PC-3 (cell line): ENCODE measurements at regions not wholly inside any gene's neighbourhood (a gene's known extent, or its start where the extent isn't known, plus 50 kb on each side); places are given as distances from the start of the nearest gene placed in this dataset.

ENCODE experiments used
- ATAC-seq: fragments of 200-7000 bp; cut with Tn5 transposase; 2 replicates; pipeline ENCODE4 v1.9.1; 2020; ENCODE audit warnings: mild to moderate bottlenecking, moderate library complexity
- BruUV-seq: library from RNA; stranded (reverse); fragments of 400-500 nt; replicated peaks from 2 replicates; lab custom pipeline; 2021; lab: Mats Ljungman, UMichigan
- CTCF ChIA-PET: fragments of 300-600 bp; sonication (Branson Sonifier 250); formaldehyde crosslinking; loops from one replicate; lab custom pipeline; 2022; ENCODE audit warnings: antibody characterized with exemption; lab: Charles Lee
- POLR2A ChIA-PET: fragments of 300-600 bp; sonication (Branson Sonifier 250); formaldehyde crosslinking; loops from one replicate; lab custom pipeline; 2022; ENCODE audit warnings: antibody characterized with exemption; ENCODE audit not compliant: unreplicated experiment; lab: Charles Lee
- DNase-seq: peaks from one replicate; pipeline ENCODE4 v3.0.0-alpha.2; 2015
- H2AFZ ChIP-seq: fragments of 300-600 bp; sonication (generic); 2 replicates; pipeline ENCODE4 v1.6.0; 2016; ENCODE audit warnings: antibody characterized with exemption, low read length
- H3F3A ChIP-seq: fragments of 300-600 bp; sonication (generic); one replicate; pipeline ENCODE4 v1.6.0; 2017; ENCODE audit warnings: antibody characterized with exemption, low read length, control low read depth, mild to moderate bottlenecking; ENCODE audit not compliant: unreplicated experiment
- H3K27ac ChIP-seq: fragments of 300-600 bp; sonication (generic); 2 replicates; pipeline ENCODE4 v1.5.1; 2016; ENCODE audit warnings: mild to moderate bottlenecking, low read length
- H3K27me3 ChIP-seq: fragments of 300-600 bp; sonication (generic); 2 replicates; pipeline ENCODE4 v1.6.1; 2016; ENCODE audit warnings: low read length, mixed read lengths
- H3K36me3 ChIP-seq: fragments of 300-600 bp; sonication (generic); 2 replicates; pipeline ENCODE4 v1.6.1; 2016; ENCODE audit warnings: low read depth, mixed run types, low read length, mixed read lengths
- H3K4me1 ChIP-seq: fragments of 300-600 bp; sonication (generic); 2 replicates; pipeline ENCODE4 v1.5.1; 2016; ENCODE audit warnings: low read length; ENCODE audit not compliant: insufficient read depth
- H3K4me2 ChIP-seq: fragments of 300-600 bp; sonication (generic); 2 replicates; pipeline ENCODE4 v1.6.0; 2016; ENCODE audit warnings: low read length
- H3K4me3 ChIP-seq: fragments of 300-600 bp; sonication (generic); 2 replicates; pipeline ENCODE4 v1.5.1; 2016; ENCODE audit warnings: mild to moderate bottlenecking, low read length, mixed read lengths
- H3K79me2 ChIP-seq: fragments of 300-600 bp; sonication (generic); 2 replicates; pipeline ENCODE4 v1.6.1; 2017; ENCODE audit warnings: low read length, mixed read lengths
- H3K9ac ChIP-seq: fragments of 300-600 bp; sonication (generic); 2 replicates; pipeline ENCODE4 v1.6.0; 2016; ENCODE audit warnings: mild to moderate bottlenecking, low read length
- H3K9me2 ChIP-seq: fragments of 300-600 bp; sonication (generic); replicated peaks from 2 replicates; pipeline ENCODE4 v1.6.1; 2016; ENCODE audit warnings: mixed run types, low read length, mixed read lengths
- H3K9me3 ChIP-seq: fragments of 300-600 bp; sonication (generic); 2 replicates; pipeline ENCODE4 v1.6.1; 2016; ENCODE audit warnings: low read length, mixed read lengths
- H4K20me1 ChIP-seq: fragments of 300-600 bp; sonication (generic); 2 replicates; pipeline ENCODE4 v1.6.1; 2016; ENCODE audit warnings: low read length, mixed read lengths
- EZH2 ChIP-seq: fragments of 300-600 bp; sonication (generic); IDR thresholded peaks from one replicate; pipeline ENCODE4 v1.6.1; 2017; ENCODE audit warnings: antibody characterized with exemption, mild to moderate bottlenecking, low read length; ENCODE audit not compliant: unreplicated experiment
- EZH2phosphoT487 ChIP-seq: fragments of 300-600 bp; sonication (generic); IDR thresholded peaks from 2 replicates; pipeline ENCODE4 v1.6.1; 2018; ENCODE audit warnings: mild to moderate bottlenecking, antibody characterized with exemption, low read length, borderline replicate concordance
- intact Hi-C: fragments of 100-400 bp; cut with micrococcal nuclease; formaldehyde crosslinking; loops from 2 replicates; pipeline ENCODE4 v1.9.0; 2023
- TF ChIP-seq, protein P1 (sequence below): fragments of 300-600 bp; sonication (generic); conservative IDR thresholded peaks from 2 replicates; pipeline ENCODE4 v1.5.1; 2017; ENCODE audit warnings: antibody characterized with exemption, low read depth, mild to moderate bottlenecking, low read length

DNA sequence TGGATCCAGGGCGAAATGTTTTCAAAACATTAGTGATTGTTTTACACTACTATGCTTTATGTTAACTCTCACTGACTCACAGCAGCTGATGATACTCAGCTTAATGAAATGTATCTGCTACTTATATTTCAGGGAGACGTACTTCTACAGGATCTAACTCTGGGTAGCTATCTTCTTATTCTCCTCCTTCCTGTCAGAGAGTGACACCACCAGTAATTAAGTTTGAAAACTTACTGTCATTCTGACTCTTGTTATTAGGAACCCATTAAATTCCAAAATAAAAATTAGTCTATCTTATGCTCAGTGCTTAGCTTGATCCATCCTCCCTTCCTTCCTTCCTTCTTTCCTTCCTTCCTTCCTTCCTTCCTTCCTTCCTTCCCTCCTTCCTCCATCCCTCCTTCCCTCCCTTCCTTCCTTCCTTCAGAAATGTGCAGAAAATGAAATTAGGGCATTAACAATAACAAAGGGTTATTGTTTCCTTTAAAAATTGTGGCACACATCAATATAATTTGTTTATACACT lies 441.1 kb downstream of the MEIS1 start:
- Histone ChIP-seq H3K4me2 (no peak overlapping the region), H3K36me3 (no peaks in the 10 kb centered on the region), H2AFZ (no peak overlapping the region), H3K27me3 (no peaks in the 10 kb centered on the region), H3K9me2 (no peaks in the 10 kb centered on the region), H3K4me3 (no peak overlapping the region), H3K9ac (no peak overlapping the region), H3F3A (no peaks in the 10 kb centered on the region), H3K9me3 (no peaks in the 10 kb centered on the region), H3K79me2 (no peaks in the 10 kb centered on the region), H4K20me1 (no peaks in the 10 kb centered on the region), H3K4me1 (peaks cover 28% of the 10 kb centered on the region), H3K27ac (no peak overlapping the region)
- DNase-seq: no peak
- ChIA-PET CTCF (no interaction called here), POLR2A (no interaction called here)
- no peak for TF ChIP-seq EZH2
- TF ChIP-seq, protein P1, sequence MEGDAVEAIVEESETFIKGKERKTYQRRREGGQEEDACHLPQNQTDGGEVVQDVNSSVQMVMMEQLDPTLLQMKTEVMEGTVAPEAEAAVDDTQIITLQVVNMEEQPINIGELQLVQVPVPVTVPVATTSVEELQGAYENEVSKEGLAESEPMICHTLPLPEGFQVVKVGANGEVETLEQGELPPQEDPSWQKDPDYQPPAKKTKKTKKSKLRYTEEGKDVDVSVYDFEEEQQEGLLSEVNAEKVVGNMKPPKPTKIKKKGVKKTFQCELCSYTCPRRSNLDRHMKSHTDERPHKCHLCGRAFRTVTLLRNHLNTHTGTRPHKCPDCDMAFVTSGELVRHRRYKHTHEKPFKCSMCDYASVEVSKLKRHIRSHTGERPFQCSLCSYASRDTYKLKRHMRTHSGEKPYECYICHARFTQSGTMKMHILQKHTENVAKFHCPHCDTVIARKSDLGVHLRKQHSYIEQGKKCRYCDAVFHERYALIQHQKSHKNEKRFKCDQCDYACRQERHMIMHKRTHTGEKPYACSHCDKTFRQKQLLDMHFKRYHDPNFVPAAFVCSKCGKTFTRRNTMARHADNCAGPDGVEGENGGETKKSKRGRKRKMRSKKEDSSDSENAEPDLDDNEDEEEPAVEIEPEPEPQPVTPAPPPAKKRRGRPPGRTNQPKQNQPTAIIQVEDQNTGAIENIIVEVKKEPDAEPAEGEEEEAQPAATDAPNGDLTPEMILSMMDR: no peak
- TF ChIP-seq EZH2phosphoT487: no peak
- no TSS peak for BruUV-seq
- intact Hi-C loops: no loop called here
- no peak for ATAC-seq

DNA sequence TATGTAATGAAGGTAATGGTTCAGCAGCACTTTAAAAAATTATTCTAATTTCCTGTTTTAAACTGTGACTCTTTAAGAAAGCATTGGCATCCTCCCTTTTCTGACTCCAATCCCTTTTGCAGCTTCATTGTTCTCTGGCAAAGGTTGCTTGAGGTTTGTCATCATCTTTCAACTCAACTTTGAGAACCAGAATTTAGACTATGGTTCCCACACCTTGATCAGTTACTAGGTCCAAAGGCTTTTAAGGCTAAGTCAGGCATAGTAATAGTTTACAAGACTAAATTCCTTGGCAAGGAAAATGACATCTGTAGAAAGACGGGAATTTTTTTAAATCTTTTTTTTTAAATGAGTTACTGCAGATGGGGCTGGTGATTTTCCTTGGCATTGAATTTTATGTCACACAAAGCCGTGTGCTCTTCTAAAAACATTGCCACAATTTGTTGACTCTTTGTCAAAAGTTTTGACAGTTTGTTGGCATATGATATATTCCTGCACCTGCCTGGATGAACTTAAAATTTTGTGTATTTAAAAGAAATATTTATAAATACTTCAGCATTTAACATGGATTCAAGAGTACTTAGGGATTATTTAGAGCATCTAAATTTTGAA lies 451.0 kb downstream of the MEIS1 start:
- ATAC-seq: no peak
- H3K9me3 ChIP-seq: peaks cover 6% of the 10 kb centered on the region; the same call in 1 of the 2 replicates

DNA sequence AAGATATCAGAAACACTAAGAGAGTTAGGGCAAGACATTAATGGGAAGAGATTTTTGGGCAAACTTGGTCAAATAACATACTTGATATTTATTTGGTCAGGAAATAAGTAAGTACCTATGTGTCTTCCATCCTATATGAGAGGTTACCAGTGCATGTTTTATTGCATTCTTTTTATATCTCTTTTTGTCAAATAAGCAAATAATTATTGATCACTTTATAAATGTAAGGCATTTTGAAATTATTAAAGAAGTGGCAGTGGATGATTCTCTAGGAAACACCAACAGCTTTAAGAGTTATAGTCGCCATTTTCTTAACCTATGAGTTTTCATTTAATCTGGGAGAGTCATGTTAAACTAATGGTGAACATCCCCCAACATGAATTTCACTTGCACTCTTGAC lies 453.3 kb downstream of the MEIS1 start:
- POLR2A ChIA-PET: no interaction called here
- Histone ChIP-seq H3K4me2 (peak overlapping the region; percentile 70), H3K9ac (peak overlapping the region; percentile 70), H3K36me3 (no peaks in the 10 kb centered on the region), H2AFZ (peak overlapping the region; percentile 50), H3K9me3 (peaks cover 6% of the 10 kb centered on the region; the same call in 1 of the 2 replicates), H3K27ac (peak overlapping the region; percentile 99), H3K4me1 (peaks cover 35% of the 10 kb centered on the region), H4K20me1 (no peaks in the 10 kb centered on the region), H3K4me3 (peak overlapping the region; percentile 29; the same call in 1 of the 2 replicates), H3K9me2 (no peaks in the 10 kb centered on the region), H3K79me2 (no peaks in the 10 kb centered on the region), H3K27me3 (no peaks in the 10 kb centered on the region), H3F3A (peaks cover 8% of the 10 kb centered on the region)
- BruUV-seq: no TSS peak
- intact Hi-C loops: no loop called here
- no peak for ATAC-seq
- DNase-seq: no peak
- CTCF ChIA-PET: no interaction called here
- TF ChIP-seq, protein P1: no peak
- no peak for TF ChIP-seq EZH2phosphoT487
- TF ChIP-seq EZH2: no peak

More for the DNA sequence above, 451.0 kb downstream of the MEIS1 start:
- Histone ChIP-seq H3K36me3 (no peaks in the 10 kb centered on the region), H3K4me3 (no peak overlapping the region), H3K27ac (no peak overlapping the region), H4K20me1 (no peaks in the 10 kb centered on the region), H3K9me2 (no peaks in the 10 kb centered on the region), H3K4me2 (no peak overlapping the region), H3K4me1 (peaks cover 35% of the 10 kb centered on the region), H2AFZ (peak overlapping the region; percentile 3; the same call in 1 of the 2 replicates), H3K9ac (no peak overlapping the region), H3K79me2 (no peaks in the 10 kb centered on the region), H3K27me3 (no peaks in the 10 kb centered on the region), H3F3A (peaks cover 8% of the 10 kb centered on the region)
- no peak for DNase-seq
- TF ChIP-seq EZH2 (no peak), EZH2phosphoT487 (no peak)
- no TSS peak for BruUV-seq
- ChIA-PET CTCF (no interaction called here), POLR2A (no interaction called here)
- intact Hi-C loops: no loop called here
